Hypothalamus (tissue), 51 donors: ENCODE measurements at regions not wholly inside any gene's neighbourhood (a gene's known extent, or its start where the extent isn't known, plus 50 kb on each side); places are given as distances from the start of the nearest gene placed in this dataset.
"Not testable (repeated sequence)": the region's sequence is repeated elsewhere in the genome, so short reads cannot be mapped to it uniquely, and the experiment has no call there.

Experiments
- DNase-seq, 51 donors: peaks; one replicate each; lab custom pipeline; 2025; lab: John Stamatoyannopoulos, UW

DNA sequence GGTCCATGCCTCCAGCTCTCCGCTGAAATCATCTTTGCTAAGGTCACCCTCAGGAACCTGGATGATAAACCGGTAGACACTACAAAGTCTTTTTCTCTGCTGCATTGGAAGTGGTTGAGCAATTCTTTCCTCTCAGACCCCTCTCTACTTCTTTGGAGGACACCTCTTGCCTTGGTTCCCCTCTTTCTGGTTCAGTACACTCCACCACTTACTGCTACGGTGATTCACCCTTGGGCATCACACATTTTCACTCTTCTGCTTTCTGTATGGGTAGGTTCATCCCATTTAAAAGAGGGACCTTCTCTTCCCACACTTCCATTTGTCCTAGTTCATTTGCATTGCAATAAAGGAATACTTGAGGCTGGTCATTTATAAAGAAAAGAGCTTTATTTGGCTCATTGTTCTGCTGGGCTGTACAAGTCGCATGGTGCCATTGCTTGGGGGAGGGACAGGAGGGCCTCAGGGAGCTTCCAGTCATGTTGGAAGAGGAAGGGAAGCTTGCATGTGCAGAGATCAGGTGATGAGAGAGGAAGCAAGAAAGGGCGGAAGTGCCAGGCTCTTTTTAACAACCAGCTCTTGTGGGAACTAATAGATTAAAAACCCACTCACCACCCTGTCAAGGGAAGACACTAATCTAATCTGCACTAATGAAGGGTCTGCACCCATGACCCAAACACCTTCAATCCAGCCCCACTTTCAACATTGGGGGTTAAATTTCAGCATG is 149.7 kb upstream of the TMEM170B start:
- no peak for DNase-seq

DNA sequence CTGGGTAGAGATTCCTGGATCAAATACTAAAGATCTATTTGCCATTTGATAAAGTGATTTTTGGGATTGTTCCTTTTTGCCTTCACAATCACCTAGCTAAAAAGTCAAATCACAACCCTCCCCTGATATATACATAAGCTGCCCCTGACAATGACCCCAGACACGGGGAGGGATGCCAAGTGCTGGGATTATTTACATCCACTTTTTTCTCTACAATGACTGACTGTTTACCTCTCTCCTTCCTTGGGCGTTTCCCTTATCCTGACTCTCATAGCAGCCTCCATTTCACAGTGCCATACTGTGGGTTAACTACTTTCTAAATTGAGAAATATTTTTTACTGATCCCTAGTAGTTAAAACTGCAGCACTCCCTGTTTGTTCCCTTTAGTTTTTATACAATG is 150.8 kb upstream of the TMEM170B start:
- no peak for DNase-seq

DNA sequence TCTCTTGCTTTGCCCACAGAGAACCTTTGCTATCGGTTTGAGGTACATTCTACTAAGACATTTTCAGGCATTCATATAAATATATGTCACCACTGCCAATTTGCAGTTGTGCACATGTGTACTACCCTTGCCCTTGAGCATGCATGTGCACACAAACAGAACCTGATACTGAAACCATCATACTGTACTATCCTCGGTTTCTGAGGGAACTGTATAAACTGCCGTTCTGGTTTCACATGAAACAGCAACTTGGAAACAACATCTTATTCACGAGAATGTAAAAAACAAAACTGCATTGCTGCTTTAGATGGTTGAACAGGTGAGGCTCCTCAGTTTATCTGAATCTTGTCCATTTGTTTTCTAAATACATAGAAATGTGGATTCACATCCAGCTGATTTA is 151.2 kb upstream of the TMEM170B start:
- no peak for DNase-seq

DNA sequence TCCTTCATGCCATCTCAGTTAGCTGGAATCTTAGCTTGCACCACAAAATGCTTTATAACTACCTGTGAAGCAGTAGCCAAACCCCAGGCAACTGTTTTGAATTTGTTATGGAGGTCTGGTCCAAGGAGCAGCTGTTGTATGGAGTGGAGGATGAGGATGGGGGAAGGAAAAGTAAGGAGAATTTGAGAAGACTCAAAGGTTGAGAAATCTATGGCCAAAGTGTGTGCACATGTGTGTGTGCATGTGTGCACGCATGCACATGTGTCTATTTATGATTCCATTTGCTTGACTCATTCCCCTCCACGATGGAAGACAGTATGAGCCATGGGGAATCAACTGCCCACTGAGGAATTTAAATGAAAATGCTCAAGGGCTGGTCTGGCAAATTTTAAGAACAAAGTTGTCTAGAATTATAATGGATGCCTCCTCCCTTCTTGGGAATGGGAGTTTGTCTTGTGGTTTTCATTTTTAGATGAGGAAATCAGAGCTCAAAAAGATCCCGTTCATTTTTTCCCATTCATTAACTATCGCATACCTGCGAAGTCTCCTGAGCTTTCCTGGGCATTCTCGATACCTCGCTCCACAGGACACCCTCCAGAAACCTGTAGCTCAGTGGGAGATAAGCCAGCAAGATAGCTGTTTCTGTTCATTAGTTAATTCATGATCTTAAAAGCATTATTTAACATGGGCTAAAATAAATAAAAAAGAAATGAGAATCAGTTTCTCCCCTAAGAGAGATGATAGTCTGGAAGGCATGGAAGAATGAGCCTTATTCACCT is 152.3 kb upstream of the NEDD9 start:
- no peak for DNase-seq

DNA sequence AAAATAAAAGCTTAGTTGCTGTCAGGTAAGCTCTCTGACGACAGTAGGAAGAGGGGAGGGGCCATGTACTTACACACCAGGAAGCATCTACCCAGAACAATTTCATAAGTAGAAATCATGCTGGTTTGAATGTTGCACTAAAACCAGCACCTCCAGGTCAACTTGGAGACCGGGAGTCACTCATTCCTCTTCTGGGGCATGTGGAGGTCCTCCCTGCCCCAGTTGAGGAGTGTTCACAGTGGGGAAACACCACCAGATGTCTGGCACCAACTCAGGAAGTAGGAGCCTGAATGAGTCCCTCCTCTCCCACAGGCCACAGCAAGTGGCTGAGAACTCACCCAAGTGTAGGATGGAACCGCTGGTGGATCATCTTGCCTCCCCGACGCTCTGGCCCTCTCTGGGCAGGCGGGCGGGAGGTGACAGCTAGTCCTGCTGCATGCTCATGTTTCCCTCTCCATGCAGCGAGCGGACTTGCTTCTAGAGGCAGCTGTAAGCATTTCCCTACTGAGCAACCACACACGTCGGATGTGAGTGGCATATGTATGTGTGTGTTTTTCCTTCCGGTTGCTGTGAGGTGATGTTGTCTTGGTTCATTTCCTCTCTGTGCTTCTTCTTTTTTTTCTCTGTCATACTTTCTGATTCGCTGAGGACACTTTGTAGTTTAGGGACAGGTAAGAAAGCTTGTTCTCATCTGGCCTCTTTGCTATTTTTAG is 149.5 kb upstream of the NEDD9 start:
- no peak for DNase-seq

DNA sequence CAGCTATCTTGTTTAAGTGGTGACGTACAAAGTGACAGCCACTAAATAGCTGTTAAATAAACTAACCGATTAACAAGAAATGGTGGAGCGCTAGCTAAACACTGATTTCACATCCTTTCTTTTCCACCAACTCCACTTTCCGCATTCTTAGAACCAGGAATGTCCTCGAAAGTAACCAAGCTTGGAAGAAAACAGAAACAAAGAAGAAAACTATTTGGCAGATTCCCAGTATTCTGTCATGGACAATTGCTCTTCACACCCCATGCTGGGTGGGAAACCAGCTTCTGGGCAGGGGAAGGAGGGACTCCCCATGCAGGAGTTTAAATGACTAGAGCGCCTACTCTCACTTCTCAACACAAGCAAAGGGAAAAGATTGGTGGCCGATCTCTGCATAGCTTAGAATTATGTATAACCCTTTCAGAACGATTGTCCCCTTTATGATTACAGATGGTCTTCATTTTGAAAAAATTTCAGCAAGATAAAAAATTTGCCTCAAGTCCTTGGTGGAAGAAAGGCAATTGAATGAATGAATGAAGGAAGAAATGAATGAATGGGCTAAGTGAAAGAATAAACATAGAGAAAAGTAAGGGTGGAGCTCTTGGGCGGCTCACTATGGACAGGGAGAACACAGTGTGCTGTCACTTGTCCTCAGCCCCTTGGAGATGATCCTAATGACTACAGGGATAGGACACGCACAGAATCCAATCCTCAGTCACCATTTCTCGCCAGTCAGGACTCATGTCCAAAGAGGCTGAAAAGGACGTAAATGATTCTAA is 148.7 kb upstream of the NEDD9 start:
- DNase-seq = no peak

DNA sequence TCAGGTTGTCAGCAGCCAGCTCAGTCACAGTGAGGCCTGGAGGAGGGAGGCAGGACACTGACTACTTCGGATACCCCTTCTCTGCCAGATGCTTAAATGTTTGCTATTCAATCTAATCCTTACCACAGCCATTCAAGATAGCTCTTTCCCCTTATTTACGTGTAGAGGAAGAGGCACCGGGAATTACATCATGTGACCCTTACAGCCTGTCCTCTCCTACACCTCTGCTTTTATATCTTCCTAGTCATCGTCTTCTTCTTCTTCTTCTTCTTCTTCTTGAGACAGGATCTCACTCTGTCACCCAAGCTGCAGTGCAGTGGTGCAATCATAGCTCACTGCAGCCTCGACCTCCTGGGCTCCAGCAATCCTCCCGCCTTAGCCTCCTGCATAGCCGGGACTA is 148.1 kb upstream of the NEDD9 start:
- DNase-seq = no peak

DNA sequence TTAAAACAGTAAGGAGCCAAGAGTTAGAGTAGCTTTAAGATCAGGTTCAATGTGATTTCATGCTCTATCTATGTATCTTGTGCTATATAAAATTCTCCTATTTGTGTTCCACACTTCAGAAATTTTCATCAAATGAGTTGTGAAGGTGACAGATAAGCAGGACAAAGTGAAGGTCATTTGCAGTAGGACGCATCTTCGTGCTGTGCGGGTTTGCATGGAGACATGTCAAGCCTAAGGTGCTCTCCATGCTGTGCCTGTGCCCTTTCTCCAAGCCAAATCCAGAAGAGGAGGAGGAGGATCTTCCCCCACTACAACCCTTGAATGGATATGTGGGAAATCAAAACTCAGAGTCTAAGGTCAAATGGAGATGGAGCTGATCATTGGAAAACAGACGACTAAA is 147.3 kb upstream of the NEDD9 start:
- DNase-seq = no peak

DNA sequence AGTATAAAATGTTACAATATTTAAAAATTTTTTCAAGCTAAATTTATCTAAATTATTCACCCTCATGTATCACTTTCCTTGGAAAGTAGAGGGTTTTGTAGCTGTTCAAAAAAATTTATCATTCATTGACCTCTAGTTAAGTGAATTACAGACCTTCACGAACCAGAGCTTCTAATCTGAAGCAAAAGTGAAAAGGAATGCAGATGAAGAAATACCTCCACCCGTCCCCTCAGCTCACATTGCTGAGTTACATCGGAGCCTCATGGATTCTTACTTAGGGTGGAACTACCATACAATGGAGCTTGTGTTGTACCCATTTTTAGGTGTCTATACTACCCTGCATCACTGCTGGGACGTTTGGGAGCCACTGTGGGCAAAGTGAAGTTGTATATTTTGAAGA is 146.2 kb upstream of the NEDD9 start:
- no peak for DNase-seq

DNA sequence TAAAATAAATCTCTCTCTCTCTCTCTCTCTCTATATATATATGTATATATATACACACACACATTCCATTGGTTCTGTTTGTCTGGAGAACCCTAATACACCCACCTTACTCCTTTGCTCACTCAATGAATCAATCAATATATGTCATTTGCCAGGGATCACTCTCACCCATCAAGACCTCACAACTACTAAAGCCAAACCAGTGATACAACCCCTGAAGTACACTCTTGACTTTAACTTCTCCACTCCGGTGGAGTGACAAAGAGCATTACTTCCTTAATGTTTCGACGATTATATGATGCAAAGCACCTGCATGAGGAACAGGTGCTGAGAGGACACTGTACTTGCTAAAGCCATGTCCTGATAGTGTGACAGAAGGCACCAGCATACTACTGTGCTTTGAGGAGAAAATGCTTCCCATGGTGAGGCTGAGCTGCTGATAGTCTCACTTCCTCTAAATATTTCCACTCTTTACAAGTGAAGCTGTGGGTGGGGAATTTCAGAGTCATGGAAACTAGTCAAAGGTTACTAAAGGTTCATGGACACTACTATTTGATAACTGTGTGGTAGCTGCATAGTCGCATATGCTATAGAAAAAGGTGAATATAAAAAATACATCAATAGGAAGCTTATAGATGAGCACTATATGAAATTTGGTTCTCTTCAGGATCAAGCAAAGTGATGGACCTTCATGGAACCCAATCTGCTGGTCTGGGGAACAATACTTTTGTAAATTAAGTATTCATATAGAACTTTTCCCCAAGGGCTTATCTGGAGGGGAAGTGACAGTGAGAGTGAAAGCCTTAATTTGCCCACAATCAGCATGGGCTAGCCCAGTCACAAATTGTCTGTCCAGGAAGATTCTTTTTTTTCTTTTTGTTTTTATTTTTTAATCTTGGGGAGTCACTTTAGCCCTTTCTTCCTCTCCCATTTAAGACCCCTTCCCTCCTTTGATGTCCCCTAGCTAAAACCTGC is 141.9 kb upstream of the NEDD9 start:
- no peak for DNase-seq

DNA sequence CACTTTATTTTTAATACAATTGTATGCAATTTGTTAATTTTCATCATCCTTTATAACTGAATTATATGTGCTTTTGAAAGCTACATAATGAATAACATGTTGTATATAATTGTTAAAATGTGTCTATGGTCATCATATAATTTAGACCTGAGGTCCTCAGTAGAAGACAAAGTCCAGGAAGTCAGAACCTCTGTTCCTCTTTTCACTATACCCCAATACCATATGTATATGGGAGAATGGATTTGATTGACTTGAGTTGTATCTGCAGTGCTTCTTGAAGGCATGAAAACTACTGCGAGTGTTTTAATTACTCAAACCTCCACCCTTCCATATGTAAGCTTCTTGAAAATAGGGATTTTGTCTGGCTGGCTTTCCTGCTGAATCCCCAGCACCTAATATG is 140.7 kb upstream of the NEDD9 start:
- DNase-seq = no peak

DNA sequence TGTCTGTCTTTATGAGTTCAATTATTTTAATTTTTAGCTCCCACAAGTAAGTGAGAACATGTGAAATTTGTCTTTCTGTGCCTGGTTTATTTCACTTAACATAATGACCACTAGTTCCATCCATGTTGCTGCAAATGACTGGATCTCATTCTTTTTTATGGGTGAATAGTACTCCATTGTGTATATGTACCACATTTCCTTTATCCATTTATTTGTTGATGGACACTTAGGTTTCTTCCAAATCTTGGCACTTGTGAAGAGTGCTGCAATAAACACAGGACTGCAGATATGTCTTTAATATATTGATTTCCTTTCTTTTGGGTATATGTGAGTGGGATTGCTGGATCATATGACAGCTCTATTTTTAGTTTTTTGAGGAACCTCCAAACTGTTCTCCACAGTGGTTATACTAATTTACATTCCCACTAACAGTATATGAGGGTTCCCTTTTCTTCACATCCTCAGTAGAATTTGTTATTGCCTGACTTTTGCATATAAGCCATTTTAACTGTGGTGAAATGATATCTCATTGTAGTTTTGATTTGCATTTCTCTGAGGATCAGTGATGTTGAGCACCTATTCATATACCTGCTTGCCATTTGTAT is 139.8 kb upstream of the NEDD9 start:
- not testable (repeated sequence) for DNase-seq

DNA sequence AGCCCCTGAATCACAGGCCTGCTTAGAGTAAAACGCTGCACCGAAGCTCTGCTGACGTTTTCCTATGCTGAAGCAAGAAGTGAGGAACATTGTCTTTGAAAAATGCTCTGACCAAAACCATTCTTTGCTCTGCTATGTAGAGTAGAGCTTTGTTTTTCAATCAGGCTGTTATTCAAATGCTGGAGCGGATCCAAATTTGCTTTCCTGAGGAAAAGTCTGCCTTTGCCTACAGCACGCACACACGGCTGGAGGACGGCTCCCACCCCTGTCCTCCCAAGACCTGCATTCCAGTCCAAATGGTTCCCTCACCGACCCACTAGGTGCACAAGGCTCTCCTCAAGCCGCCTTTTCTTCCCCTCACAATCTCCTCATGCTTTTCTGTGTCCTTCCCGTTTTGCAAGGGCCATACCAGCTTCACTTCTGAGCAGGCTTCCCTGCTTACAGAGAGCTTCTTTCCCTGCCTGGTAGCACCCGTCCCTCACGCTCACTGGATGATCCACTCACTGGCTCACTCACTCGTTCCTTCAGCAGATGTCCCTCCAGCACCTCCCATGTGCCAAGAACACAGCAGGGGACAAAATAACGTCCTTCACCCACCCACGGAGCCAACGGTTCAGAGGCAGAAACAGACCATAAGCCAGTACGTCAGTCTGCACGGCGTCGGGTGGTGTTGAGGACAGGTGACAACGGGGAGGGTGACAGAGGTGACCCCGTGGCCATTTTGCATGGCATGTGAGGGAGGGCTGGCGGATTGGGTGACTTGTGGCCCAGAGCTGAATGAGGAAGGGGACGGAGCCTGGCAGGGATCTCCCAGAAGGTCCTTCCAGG is 137.9 kb upstream of the NEDD9 start:
- no peak for DNase-seq

DNA sequence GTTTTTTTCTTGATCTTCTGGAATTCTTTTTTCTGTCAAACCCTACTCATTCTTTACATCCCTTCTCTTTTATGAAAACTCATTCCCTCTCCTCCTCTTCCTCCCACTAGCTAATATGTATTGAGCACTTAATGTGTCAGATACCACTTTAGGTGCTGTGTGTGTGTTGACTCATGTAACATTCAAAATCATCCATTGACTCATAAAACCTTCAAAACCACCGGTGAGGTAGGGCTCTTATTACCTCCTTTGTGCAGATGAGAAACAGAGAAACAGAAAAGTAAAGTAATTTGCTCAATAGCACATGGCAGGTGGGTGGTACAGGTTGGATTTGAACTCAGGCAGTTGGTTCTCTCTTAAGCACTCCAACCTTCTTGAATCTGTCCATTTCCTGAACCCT is 136.3 kb upstream of the NEDD9 start:
- no peak for DNase-seq

DNA sequence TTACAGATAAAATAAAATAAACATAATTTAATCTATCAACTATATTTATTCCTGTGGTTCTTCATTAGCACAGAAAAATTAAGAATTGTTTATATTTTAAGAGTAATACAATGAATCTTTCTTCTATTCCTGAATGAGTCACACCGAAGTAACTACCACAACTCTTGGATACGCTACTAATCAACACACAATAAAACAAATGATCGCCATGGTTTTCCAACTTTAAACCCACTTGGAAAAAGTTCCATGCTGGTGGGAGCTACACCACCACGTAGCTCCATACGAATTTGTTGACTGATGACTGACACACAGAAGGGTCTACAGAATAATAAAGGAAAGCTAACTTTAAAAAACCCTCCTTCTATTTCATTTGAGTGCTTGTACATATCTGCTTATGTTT is 135.8 kb upstream of the NEDD9 start:
- no peak for DNase-seq

DNA sequence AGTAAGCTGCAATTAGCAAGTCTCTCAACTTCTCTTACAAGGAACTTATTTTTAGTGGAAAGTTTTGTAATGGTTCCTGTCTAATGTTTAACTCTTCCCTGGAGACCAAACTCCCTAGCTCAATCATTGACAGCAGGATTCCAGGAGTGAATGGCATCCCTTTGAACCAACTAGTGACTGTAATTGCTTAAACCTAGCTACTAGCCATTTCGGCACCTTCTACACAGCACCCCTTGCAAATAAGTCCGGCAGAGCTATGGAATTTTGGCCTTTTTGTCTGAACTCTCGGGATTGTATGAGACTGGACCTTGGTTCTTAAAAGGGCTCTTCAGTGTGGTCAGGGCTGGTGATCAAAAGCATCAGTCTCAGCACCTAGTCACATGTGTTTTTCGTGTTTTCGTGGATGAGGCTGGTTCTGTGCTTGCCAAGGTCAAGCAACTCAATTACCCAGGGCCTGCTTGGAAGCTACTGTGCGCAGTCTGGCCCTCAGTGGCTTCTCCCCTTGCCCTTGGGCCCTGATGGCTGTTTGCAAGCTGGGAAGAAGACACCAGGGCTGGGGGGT is 135.3 kb upstream of the NEDD9 start:
- DNase-seq = no peak

DNA sequence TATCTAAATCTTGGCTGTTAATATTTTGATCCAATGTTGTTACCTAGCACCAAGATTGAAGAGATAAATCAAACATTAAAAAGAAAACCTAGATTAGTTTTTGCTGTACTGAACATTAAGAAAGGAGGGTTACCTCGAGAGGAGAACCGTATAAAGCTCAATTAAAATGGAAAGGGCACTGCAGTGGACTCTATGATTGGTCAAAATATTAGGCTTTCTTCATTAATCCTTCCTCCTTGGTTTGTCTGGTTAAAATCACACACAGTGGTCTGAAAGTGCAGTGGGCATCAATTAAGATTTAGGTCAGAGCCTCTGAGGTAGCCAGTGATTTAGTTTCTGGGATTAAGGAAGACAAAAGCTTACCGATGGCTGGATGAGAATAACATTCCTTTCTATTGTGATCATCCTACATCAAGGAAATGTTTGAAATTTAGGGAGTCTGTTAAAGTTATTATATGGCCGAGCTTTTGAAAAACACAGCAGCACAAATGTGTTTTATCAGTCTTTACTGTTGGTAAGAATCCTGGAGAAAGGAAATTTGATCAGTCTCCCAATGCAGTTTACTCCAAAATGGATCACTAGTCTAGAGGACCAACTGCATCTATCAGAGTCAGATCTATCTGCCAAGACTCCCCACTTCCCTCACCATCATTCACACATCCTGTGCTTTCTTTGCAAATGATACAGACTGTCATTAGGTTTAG is 134.6 kb upstream of the NEDD9 start:
- DNase-seq = no peak
